ENCODE measurements at regions not wholly inside any gene's neighbourhood (a gene's known extent, or its start where the extent isn't known, plus 50 kb on each side); places are given as distances from the start of the nearest gene placed in this dataset.

DNA sequence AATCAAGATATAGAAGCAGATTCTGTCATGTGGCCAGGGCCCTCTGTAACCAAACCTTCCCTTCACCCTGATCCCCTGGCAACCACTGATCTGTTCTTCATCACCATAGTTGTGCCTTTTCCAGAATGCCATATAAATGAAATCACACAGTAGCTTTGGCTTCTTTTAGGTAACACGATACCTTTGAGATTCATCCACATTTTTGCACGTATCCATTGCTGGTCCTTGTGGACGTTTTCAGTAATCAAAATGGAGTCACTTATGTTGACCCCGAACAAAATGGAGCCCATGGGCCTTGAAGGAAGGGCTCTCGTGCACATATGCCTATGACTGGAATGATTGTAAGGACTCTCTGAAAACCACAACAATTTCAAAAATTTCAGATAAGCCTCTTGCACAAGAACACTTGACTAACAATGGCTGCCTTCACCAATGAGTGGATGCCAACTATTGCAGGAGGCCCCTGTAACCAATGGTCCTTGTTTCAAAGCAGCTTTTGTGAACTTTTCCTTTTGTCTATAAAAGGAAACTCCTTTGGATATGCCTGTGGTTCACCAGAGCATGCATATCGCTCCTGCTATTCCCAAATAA, 84.3 kb upstream of the RALY start (continued):
- TF ChIP-seq THYN1 (CRISPR knock-in tag; IDR thresholded peaks at IDR 0.05; ENCODE audit: borderline replicate concordance, low read depth) (peak; percentile 73; the same call in 1 of the 2 replicates), RFXAP (CRISPR knock-in tag; IDR thresholded peaks at IDR 0.05; ENCODE audit: borderline replicate concordance) (0 out of 2 replicates have a peak, but pooled peaks have one; percentile 40), NPAS2 (CRISPR knock-in tag; IDR thresholded peaks at IDR 0.05; ENCODE audit: borderline replicate concordance) (no peak), ZNF224 (CRISPR knock-in tag; IDR thresholded peaks at IDR 0.05) (no peak), ZNF264 (CRISPR knock-in tag; IDR thresholded peaks at IDR 0.05) (0 out of 2 replicates have a peak, but pooled peaks have one; percentile 17), RFXANK (CRISPR knock-in tag; IDR thresholded peaks at IDR 0.05) (0 out of 2 replicates have a peak, but pooled peaks have one; percentile 75), NFIC (IDR thresholded peaks at IDR 0.05; ENCODE audit: low read length) (peak; percentile 79), ZNF383 (CRISPR knock-in tag; IDR thresholded peaks at IDR 0.05; ENCODE audit: borderline replicate concordance) (no peak), HMG20B (CRISPR knock-in tag; conservative IDR thresholded peaks at IDR 0.05) (peak; percentile 75; the same call in 1 of the 2 replicates), ZKSCAN8 (CRISPR knock-in tag; IDR thresholded peaks at IDR 0.05; ENCODE audit: borderline replicate concordance) (peak; percentile 66; the same call in 1 of the 2 replicates), KDM1A (CRISPR knock-in tag; IDR thresholded peaks at IDR 0.05) (peak; percentile 46; the same call in 1 of the 2 replicates), ZEB1 (IDR thresholded peaks at IDR 0.05; ENCODE audit: insufficient replicate concordance, low read depth) (peak; percentile 82), ZNF563 (CRISPR knock-in tag; IDR thresholded peaks at IDR 0.05) (no peak), PHF21A (CRISPR knock-in tag; IDR thresholded peaks at IDR 0.05) (peak; percentile 29; the same call in 1 of the 2 replicates), EHMT2 (IDR thresholded peaks at IDR 0.05; ENCODE audit: borderline replicate concordance, low read depth, low read length) (peak; percentile 98), NR2C2 (CRISPR knock-in tag; IDR thresholded peaks at IDR 0.05; ENCODE audit: borderline replicate concordance) (peak; percentile 57; the same call in 1 of the 2 replicates), TGIF2 (CRISPR knock-in tag; IDR thresholded peaks at IDR 0.05) (0 out of 2 replicates have a peak, but pooled peaks have one; percentile 63)
- TF ChIP-seq, protein P1, sequence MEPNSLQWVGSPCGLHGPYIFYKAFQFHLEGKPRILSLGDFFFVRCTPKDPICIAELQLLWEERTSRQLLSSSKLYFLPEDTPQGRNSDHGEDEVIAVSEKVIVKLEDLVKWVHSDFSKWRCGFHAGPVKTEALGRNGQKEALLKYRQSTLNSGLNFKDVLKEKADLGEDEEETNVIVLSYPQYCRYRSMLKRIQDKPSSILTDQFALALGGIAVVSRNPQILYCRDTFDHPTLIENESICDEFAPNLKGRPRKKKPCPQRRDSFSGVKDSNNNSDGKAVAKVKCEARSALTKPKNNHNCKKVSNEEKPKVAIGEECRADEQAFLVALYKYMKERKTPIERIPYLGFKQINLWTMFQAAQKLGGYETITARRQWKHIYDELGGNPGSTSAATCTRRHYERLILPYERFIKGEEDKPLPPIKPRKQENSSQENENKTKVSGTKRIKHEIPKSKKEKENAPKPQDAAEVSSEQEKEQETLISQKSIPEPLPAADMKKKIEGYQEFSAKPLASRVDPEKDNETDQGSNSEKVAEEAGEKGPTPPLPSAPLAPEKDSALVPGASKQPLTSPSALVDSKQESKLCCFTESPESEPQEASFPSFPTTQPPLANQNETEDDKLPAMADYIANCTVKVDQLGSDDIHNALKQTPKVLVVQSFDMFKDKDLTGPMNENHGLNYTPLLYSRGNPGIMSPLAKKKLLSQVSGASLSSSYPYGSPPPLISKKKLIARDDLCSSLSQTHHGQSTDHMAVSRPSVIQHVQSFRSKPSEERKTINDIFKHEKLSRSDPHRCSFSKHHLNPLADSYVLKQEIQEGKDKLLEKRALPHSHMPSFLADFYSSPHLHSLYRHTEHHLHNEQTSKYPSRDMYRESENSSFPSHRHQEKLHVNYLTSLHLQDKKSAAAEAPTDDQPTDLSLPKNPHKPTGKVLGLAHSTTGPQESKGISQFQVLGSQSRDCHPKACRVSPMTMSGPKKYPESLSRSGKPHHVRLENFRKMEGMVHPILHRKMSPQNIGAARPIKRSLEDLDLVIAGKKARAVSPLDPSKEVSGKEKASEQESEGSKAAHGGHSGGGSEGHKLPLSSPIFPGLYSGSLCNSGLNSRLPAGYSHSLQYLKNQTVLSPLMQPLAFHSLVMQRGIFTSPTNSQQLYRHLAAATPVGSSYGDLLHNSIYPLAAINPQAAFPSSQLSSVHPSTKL (CRISPR knock-in tag; IDR thresholded peaks at IDR 0.05), result peak; percentile 94
- TF ChIP-seq, protein P2, sequence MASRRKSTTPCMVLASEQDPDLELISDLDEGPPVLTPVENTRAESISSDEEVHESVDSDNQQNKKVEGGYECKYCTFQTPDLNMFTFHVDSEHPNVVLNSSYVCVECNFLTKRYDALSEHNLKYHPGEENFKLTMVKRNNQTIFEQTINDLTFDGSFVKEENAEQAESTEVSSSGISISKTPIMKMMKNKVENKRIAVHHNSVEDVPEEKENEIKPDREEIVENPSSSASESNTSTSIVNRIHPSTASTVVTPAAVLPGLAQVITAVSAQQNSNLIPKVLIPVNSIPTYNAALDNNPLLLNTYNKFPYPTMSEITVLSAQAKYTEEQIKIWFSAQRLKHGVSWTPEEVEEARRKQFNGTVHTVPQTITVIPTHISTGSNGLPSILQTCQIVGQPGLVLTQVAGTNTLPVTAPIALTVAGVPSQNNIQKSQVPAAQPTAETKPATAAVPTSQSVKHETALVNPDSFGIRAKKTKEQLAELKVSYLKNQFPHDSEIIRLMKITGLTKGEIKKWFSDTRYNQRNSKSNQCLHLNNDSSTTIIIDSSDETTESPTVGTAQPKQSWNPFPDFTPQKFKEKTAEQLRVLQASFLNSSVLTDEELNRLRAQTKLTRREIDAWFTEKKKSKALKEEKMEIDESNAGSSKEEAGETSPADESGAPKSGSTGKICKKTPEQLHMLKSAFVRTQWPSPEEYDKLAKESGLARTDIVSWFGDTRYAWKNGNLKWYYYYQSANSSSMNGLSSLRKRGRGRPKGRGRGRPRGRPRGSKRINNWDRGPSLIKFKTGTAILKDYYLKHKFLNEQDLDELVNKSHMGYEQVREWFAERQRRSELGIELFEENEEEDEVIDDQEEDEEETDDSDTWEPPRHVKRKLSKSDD (CRISPR knock-in tag; IDR thresholded peaks at IDR 0.05; ENCODE audit: low read depth), result peak; percentile 53
- TF ChIP-seq, protein P3, sequence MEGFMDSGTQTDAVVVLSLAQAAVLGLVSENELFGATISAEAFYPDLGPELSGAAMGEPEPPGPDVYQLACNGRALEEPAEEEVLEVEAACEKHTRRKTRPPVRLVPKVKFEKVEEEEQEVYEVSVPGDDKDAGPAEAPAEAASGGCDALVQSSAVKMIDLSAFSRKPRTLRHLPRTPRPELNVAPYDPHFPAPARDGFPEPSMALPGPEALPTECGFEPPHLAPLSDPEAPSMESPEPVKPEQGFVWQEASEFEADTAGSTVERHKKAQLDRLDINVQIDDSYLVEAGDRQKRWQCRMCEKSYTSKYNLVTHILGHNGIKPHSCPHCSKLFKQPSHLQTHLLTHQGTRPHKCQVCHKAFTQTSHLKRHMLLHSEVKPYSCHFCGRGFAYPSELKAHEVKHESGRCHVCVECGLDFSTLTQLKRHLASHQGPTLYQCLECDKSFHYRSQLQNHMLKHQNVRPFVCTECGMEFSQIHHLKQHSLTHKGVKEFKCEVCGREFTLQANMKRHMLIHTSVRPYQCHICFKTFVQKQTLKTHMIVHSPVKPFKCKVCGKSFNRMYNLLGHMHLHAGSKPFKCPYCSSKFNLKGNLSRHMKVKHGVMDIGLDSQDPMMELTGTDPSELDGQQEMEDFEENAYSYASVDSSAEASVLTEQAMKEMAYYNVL (CRISPR knock-in tag; IDR thresholded peaks at IDR 0.05; ENCODE audit: borderline replicate concordance), result peak; percentile 51; the same call in 1 of the 2 replicates
